ELF-1 (cell line): ENCODE measurements at regions not wholly inside any gene's neighbourhood (a gene's known extent, or its start where the extent isn't known, plus 50 kb on each side); places are given as distances from the start of the nearest gene placed in this dataset.
"Not testable (repeated sequence)": the region's sequence is repeated elsewhere in the genome, so short reads cannot be mapped to it uniquely, and the experiment has no call there.

Experiments used
- DNase-seq: peaks from one replicate; pipeline ENCODE4 v3.0.0-alpha.2; 2016; ENCODE audit warnings: low read depth, low spot score

DNA sequence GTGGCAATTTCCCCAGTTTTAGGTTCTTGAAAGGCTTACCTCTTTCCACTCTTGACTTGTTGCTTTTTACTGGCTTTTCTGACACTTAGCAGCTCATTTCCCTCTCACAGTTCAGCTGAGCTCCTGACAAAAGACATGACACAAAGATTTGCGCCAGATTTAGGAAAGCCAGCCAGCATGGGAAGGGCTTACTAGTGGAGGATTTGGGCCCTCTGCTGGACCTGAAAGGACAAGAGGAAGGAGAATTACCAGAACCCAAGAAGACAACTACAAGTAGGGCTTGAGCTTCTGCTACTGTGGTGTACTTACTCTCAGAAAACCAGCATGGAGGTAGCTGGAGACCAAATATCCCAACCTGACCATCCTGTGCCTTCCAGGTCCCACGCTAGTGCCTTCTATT lies 784.5 kb downstream of the BRINP3 start:
- DNase-seq, result no peak

DNA sequence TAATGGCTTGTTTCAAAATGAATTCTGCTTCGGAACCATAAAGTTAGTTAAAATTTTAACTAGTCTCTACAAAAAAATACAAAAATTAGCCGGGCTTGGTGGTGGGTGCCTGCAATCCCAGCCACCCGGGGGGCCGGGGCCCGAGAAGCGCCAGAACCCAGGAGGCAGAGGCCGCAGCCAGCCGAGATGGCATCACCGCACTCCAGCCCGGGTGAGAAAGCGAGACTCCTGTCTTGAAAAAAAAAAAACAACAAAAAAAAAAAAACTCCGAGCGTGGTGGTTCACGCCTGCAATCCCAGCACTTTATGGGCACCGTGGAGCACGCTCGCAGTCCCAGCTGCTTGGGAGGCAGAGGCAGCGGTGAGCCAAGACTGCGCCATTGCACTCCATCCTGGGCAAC lies 781.4 kb downstream of the BRINP3 start:
- DNase-seq, result no peak

DNA sequence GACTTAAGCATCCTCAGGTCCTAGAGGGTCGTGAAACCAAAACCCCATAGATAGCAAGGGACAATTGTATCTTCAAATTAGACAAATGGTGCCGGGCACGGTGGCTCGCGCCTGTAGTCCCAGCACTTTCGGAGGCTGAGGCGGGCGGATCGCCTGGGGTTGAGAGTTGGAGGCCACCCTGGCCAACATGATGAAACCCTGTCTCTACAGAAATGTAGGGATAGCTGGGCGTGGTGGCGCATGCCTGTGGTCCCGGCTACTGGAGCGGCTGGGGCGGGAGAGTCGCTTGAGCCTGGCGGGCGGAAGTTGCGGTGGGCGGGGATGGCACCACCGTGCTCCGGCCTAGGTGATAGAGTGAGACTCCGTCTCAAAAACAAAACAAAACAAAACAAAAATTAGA lies 780.6 kb downstream of the BRINP3 start:
- no peak for DNase-seq

DNA sequence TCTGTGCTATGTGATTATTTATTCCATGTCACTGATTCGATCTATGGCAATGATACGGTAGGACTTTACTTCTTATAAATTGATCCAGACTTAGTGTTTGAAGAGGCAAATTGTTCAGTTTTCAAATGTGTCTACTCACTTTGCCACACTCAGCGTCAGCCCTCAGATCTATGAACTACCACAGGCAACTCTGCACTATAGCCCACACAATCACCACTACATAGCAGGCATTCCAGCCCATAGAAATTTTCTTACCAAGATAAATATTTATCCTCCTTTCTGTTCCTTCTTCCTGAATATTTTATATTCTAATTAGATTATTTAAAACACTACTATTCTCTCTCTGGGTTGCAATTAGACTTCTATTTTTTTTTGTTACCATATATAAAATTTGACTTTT lies 776.1 kb downstream of the BRINP3 start:
- DNase-seq, result no peak

DNA sequence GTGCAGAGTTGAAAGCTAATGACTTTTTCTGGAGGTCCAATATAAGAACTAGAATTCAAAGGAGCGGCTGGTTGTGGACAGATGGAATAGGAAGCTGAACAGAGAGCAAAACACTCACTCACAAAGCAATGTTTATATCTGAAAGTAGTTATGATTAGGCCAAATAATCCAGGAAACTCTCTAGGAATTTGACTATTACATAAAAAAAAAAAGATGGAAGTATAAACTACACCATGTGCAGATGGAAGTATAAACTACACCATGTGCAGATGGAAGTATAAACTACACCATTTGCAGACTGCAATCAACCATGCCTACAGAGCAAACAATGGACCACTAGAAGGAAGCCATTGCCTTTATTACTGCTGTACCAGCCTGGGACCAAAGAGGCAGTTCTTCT lies 771.1 kb downstream of the BRINP3 start:
- DNase-seq, result no peak

DNA sequence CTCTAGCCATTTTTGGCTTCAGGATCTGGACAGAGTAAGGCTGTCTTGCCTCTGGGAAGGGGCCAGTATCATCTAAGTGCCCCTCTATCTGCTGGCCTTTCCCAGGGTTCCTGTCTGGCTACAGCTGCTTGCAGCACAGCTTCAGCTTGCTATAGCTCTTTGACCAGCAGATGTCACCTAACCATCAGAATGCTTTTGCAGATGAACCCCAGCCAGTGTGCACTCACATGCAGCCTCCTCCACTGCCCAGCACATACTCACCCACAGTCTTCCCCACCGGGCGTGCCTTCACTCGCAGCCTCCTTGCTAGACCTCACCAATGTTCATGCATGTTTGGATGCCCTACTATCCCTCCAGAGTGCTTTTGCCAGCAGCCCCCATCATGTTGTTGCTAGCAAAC lies 769.0 kb downstream of the BRINP3 start:
- peak; percentile 4 for DNase-seq

DNA sequence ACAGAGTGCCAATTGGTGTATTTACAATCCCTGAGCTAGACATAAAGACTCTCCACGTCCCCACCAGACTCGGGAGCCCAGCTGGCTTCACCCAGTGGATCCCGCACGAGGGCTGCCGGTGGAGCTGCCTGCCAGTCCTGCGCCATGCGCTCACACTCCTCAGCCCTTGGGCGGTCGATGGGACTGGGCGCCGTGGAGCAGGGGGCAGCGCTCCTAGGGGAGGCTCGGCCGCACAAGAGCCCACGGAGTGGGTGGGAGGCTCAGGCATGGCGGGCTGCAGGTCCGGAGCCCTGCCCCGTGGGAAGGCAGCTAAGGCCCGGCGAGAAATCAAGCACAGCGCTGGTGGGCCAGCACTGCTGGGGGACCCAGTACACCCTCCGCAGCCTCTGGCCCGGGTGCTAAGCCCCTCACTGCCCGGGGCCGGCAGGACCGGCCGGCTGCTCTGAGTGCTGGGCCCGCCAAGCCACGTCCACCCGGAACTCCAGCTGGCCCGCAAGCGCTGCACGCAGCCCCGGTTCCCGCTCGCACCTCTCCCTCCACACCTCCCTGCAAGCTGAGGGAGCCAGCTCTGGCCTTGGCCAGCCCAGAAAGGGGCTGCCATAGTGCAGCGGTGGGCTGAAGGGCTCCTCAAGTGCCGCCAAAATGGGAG lies 759.4 kb downstream of the BRINP3 start:
- DNase-seq, result not testable (repeated sequence)

DNA sequence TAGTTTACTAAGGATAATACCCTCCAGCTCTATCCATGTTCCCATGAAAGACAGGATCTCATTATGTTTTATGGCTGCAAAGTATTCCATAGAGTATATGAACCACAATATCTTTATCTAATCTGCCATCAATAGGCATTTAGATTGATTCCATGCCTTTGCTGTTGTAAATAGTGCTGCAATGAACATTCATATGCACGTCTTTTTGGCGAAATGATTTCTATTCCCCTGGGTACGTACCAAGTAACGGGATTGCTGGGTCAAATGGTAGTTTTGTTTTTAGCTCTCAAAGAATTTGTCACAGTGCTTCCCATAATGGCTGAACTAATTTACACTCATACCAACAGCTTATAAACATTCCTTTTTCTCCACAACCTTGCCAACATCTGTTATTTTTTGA lies 750.9 kb downstream of the BRINP3 start:
- DNase-seq, result no peak

DNA sequence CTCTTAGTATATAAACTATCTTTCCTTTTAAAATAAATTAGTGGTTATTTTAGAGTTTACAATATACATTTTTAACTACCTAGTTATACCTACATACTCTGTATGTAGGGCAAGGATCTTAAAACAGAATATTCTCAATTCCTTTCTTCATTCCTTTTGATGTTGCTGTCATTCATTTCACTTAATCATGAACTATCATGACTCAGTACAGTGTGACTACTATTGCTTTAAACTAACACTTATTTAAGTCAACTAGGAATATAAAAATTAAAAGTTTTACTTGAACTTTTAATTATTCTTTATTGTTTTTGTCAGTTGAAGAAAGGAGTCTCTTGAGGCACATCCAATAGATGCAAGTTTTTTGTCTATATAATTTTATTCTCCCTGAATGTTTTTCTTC lies 726.4 kb downstream of the BRINP3 start:
- no peak for DNase-seq

DNA sequence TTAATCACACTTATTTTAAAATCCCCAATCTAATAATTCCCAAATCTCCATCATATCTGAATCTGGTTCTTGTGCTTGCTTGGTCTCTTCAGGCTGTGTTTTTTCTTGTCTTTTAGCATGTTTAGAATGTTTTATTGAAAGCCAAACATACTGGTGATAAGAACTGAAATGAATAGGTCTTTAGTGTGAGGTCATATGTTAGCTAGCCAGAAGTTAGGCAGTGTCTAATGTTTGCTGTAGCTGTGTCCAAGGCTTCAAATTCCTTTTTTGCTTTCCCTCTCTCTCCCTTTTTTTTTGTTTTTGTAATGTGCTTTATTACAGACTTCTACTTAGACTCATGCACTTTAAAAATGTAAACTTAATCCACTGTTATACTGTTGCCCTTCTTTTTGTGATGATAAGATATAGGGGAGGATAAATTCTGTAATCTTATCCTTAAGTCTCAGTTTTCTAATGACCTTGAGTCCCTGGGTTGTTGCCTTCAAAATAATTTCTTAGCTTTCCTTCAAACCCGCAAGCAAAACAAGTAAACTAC lies 725.1 kb downstream of the BRINP3 start:
- no peak for DNase-seq

DNA sequence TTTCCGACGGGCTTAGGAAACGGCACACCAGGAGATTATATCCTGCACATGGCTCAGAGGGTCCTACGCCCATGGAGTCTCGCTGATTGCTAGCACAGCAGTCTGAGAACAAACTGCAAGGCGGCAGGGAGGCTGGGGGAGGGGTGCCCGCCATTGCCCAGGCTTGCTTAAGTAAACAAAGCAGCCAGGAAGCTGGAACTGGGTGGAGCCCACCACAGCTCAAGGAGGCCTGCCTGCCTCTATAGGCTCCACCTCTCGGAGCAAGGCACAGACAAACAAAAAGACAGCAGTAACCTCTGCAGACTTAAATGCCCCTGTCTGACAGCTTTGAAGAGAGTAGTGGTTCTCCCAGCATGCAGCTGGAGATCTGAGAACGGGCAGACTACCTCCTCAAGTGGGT lies 722.6 kb downstream of the BRINP3 start:
- not testable (repeated sequence) for DNase-seq

DNA sequence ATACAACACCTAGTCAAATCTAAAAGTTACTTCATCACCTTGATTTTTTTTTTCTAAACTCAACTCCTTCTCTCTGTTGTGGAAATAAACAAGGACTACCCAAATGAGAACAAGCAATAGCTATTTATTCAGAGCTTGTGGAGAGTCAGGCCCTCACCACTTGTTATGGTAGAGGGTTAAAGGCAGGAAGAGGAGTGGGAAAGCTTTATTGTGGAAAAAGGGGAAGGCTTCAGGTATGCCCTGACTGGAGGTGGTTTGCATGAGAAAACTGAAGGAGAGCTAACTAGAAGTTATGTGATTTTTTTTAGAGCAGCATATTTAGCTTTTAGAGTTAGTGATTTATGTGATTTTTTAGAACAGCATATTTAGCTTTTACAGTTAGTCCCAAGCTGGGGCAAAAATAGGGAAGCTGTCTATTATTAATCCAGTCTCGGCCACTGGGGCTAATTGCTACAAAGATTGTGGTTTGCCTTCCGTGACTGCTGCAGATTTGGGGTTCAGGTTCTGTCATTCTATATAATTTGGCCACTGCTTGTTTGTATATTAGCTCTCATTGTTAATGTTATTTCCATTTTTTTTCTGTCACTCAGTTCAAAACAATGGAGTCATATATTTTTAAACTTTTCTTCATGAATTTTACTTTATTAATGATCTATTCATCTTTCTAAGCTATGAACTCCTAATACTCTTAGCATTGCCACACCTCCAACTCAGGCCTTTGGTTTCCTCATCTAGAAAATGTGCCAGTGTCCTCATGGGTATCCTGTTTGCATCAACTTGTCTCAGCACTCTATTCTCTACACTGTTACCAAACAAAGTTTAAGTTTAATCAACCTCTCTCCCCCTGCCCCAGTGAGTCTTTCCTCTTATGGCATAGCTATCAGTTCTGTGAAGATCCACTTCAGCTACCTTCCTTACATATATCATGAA lies 713.0 kb downstream of the BRINP3 start:
- DNase-seq, result no peak

DNA sequence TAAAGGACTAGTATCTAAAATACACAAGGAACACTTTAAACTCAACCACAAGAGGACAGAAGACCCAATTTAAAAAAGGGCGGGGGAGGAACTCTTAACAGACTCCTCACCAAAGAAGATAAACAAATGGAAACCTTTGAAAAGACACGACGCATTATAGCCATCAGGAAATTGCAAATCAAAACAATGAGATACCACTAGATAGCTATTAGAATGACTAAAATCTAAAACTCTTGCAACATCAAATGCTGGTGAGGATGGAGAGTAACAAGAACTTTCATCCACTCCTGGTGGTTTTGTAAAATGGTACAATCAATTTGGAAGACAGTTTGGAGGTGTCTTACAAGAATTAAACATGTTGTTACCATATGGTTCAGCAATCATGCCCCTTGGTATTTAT lies 708.2 kb downstream of the BRINP3 start:
- no peak for DNase-seq

DNA sequence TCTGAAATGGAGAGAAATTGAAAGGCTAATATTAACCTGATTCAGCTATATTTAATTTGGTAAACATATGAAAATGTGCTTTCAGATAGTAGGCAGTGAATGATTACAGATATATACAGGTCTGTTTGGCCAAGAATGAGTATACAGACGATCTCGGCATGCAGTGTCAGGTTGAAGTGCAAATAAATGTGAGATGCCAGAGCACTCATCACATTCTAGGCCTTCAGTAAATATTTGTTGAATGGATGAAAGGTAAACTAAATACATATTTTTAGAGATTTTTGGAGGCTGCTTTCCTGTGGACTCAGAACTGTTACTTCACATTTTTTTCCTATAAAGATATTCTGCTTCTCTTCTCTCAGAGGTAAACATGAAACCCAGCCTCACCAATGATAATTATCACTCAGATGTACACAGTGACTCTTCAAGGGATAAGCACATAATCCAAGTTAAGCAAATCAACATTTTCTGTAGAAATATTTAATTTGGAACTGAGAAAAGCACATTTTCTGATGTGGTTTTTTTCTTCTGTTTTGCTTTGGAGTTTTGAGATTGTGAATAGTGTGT lies 702.9 kb downstream of the BRINP3 start:
- DNase-seq, result no peak

DNA sequence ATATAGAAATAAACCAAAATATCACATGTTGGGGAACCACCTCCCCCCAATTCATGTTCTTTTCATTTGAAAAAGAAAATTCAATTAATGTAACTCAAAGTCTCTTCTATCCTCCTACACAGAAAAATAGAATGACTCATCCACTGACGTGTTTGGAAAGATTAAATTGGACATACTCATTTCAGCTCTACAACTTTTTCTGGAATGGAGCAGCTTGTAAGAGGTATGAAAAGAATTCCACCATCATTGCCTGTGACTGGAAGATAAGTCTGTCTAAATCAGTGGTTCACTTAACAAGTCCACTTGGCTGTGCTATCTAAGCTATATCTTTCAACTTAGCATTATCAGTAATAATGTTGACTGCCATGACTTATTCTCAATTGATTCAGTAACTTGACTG lies 702.3 kb downstream of the BRINP3 start:
- no peak for DNase-seq

DNA sequence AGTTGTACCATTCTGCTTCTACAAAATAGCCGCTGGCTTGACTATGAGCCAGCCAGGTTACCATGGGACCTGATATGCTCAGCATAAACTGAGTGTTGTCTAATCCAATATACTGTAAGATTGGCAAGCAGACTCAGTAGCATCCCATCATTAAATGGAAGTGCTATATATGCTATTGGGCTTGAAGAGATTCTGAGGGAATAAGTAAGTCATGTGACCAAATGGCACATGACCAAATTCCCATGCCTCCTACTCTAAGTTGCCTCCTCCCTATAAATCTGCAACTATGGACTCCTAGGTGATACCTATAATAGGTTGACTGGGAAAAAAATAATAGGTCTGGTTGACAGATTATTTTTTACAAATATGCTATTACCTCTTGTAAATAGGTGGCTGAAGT lies 698.6 kb downstream of the BRINP3 start:
- DNase-seq, result no peak

DNA sequence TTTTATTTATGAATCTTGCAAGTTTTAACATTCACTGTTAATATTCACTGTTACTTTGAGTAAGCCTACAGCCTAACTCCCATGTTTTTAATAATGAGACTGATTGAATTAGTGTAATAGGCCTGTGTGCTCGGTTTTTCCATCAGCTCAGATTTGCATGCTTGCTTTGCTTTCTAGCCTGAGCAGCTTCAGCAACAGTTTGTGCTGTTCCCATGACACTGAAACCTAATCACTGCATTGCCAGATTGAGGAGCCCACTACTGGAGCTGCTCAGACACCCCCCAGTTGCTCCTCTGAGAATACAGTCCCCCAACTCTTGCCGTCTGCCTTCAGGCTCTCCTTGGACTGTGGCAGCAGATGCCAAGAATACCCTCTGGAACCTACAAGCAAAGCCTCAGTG lies 695.4 kb downstream of the BRINP3 start:
- DNase-seq, result no peak

DNA sequence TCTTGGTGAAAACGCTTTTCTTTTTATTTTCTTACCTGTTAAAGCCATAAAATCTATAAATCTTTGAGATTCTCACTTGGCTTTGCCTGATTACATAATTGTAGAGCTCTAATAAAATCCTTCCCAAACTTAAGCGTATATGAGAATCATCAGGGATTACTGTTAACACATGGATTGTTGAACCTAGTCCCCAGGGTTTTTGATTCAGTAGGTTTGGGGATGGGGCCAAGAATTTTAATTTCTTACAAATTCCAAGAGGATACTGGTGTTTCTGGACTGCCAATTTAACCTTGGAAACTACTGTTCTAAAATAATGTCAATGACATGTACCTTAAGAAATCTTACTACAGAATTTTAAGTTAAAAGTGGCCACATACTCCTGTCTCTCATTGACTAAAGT lies 694.2 kb downstream of the BRINP3 start:
- no peak for DNase-seq

DNA sequence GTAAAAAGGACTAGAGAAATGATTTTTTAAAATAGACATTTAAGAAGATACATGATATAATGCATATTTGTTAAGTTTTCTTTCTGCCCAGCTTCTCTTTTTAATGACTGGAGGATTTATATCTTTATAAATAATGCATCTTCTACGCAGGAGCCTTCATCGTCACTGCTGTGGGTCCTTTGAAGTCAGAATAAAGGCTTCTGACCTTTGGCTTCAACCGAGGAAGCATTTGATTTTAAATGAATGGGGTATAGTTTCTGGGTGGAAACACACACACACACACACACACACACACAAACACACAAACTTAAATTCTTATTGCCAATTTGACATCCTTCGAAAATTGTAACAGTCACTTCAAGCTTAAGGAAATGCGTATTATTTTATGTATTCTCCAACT lies 690.9 kb downstream of the BRINP3 start:
- DNase-seq, result no peak

DNA sequence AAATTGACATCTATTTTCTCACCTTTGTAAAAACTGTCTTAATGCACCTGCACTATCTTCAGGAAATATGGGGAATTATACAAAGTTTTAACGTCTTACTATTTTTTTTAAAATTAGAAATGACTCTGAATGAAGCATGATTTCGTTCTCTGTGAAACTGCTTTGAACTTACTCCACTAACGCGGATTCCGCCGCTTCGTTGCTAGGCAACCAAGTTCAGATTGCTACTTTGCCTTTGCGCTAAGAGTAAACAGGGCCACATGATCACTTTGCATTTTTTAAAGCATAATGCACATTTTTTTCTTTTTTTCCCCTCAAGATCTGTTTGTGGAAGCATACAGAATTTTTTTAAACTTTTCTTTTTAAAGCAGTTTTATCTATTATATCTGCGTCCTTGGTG lies 690.5 kb downstream of the BRINP3 start:
- no peak for DNase-seq

DNA sequence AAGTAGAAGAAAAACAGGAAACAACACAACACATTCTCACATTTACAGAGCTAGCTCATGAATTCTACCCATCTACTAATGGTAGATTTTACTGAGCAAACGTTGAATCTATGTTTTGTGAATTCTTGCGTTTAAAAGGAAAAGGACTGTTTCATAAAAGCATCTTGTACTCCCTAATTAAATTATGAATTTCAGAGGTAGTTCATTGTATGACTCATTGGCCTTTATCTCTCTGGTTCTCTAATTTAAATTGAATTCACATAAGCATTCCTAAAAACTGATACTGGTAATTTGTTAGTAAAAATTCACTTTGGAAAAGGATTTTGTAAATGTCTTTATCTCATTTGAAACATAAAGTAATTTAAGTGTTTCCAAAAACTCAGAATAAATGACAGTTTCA lies 687.3 kb downstream of the BRINP3 start:
- DNase-seq, result no peak

DNA sequence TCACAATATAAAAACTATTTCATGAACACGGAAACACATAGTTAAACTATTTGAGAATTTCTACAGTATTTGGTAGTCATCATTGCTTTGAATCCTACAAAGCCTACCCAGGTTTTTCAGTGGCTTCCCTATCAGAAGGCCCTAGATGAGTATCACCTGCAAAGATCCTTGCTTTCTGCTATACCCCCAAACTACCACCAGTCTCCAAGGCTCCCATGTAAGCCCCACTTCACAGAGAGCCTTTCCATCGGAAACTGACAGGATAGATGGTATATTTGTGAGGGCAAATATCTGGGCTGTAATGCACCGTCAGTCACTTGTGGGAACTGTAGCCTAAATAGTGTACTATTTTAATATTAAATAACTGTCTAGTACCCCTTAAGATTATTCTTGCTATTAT lies 674.3 kb downstream of the BRINP3 start:
- no peak for DNase-seq

DNA sequence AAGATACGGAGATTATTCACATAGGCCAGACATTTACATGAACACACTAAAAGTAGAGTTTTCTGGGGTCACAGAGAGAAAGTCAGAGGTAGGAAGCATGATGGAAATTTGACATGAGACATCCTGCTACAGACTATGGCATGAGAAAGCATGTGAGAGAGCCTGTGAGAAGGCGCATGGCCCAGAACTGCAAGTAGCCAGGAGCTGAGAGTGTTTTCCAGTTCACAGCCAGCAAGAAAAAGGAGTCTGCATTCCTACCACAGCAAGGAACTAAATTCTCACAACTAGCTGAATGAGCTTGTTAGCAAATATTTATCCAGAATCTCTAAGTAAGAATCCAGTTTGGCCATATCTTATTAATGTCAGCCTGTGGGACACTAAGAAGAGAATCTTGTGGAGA lies 673.3 kb downstream of the BRINP3 start:
- no peak for DNase-seq
